IPS-18a (cell line): ENCODE measurements at regions not wholly inside any gene's neighbourhood (a gene's known extent, or its start where the extent isn't known, plus 50 kb on each side); places are given as distances from the start of the nearest gene placed in this dataset.

Experiments used
- H3K27ac ChIP-seq: one replicate; pipeline ENCODE4 v1.5.1; 2013; ENCODE audit warnings: low read length
- H3K27me3 ChIP-seq: one replicate; pipeline ENCODE4 v1.6.1; 2013; ENCODE audit warnings: mild to moderate bottlenecking, low read length; ENCODE audit not compliant: control insufficient read depth, insufficient read depth
- H3K36me3 ChIP-seq: one replicate; pipeline ENCODE4 v1.6.1; 2013; ENCODE audit warnings: low read depth, low read length; ENCODE audit not compliant: control insufficient read depth
- H3K4me1 ChIP-seq: one replicate; pipeline ENCODE4 v1.6.1; 2013; ENCODE audit warnings: low read depth, low read length; ENCODE audit not compliant: control insufficient read depth
- H3K4me3 ChIP-seq: one replicate; pipeline ENCODE4 v1.5.1; 2013; ENCODE audit warnings: low read length
- H3K9ac ChIP-seq: one replicate; pipeline ENCODE4 v1.6.1; 2013; ENCODE audit warnings: mild to moderate bottlenecking, low read length, moderate library complexity
- H3K9me3 ChIP-seq: one replicate; pipeline ENCODE4 v1.6.1; 2013; ENCODE audit warnings: low read depth, low read length; ENCODE audit not compliant: control insufficient read depth

- Histone ChIP-seq H3K9me3 (no peaks in the 10 kb centered on the region), H3K4me1 (peaks cover 9% of the 10 kb centered on the region), H3K9ac (no peak overlapping the region), H3K27ac (no peak overlapping the region), H3K4me3 (no peak overlapping the region), H3K36me3 (no peaks in the 10 kb centered on the region), H3K27me3 (no peaks in the 10 kb centered on the region)
These were observed 134.6 kb upstream of the MGMT start for GRCh38 chr10:129332476-129332875.

DNA sequence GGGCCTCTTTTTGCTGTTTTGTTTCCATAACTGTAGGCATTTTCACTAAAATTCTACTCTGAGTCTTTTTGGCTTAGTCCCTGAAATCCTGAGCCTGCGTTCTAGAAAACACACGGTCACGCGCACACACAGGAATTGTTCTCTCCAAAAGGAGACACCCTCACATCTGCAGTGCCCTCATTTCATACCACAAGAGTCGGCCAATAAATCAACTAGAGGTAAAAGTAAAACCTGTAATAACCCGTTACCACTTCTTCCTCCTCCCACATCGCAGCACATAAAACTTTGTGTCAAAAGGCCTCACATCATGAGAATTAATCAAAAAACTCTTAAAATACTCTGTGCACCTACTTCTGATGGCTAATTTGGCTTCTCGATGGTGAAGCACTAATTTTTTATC, 133.3 kb upstream of the MGMT start:
- Histone ChIP-seq H3K9ac (no peak overlapping the region), H3K27ac (no peak overlapping the region), H3K9me3 (no peaks in the 10 kb centered on the region), H3K36me3 (no peaks in the 10 kb centered on the region), H3K4me1 (peaks cover 9% of the 10 kb centered on the region), H3K27me3 (no peaks in the 10 kb centered on the region), H3K4me3 (no peak overlapping the region)

GRCh38 chr10:129334266-129334665, 132.8 kb upstream of the MGMT start:
- Histone ChIP-seq H3K27me3 (no peaks in the 10 kb centered on the region), H3K9ac (no peak overlapping the region), H3K36me3 (no peaks in the 10 kb centered on the region), H3K27ac (no peak overlapping the region), H3K4me1 (peaks cover 9% of the 10 kb centered on the region), H3K4me3 (no peak overlapping the region), H3K9me3 (no peaks in the 10 kb centered on the region)

DNA sequence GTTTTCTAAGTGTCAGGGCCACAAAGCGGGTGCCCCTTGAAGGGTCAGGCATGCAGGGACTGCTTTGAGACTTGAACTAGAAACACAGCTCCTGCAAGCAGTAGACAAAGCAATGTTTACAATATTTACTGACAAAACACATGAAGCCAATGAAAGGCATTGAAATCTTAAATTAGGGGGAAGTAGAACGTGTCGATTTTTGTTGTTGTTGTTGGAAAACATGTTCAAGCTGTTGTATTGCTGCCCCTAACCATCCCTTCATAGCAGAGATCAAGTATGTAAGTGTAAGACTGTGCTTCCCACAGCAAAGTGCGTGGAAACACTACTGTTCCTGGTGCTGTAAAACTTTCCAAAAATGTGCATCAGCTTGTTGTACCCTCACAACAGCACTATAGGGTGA, 131.6 kb upstream of the MGMT start:
- no peak overlapping the region for H3K27ac ChIP-seq
- peaks cover 6% of the 10 kb centered on the region for H3K4me1 ChIP-seq
- no peak overlapping the region for H3K4me3 ChIP-seq
- H3K27me3 ChIP-seq = no peaks in the 10 kb centered on the region
- no peaks in the 10 kb centered on the region for H3K36me3 ChIP-seq
- no peak overlapping the region for H3K9ac ChIP-seq
- H3K9me3 ChIP-seq = no peaks in the 10 kb centered on the region

GRCh38 chr10:129335942-129336341, 131.1 kb upstream of the MGMT start:
- Histone ChIP-seq H3K4me3 (no peak overlapping the region), H3K27me3 (no peaks in the 10 kb centered on the region), H3K9ac (no peak overlapping the region), H3K9me3 (no peaks in the 10 kb centered on the region), H3K4me1 (peaks cover 3% of the 10 kb centered on the region), H3K27ac (no peak overlapping the region), H3K36me3 (no peaks in the 10 kb centered on the region)

DNA sequence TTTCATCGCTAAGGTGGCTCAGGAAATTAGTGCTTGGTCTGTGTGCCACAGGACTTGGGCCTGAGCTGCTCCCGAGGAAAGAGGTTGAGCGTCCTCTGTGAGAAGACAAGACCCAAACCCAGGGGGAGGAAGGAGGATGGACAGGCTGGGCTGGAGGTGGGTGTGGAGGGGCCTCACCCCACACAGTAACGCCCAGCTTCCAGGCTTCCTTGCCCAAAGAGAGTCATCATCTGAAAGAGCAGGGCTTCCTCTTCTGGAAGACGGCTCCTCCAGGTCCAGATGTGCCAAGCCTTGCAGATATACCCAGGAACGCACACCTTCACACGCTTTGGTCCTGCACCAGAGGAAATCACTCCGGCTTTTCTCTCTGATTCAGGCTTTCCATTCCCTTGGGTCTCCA, 127.8 kb upstream of the MGMT start:
- Histone ChIP-seq H3K36me3 (no peaks in the 10 kb centered on the region), H3K27ac (no peak overlapping the region), H3K27me3 (no peaks in the 10 kb centered on the region), H3K9me3 (no peaks in the 10 kb centered on the region), H3K4me1 (no peaks in the 10 kb centered on the region), H3K4me3 (no peak overlapping the region), H3K9ac (no peak overlapping the region)

- no peaks in the 10 kb centered on the region for H3K27me3 ChIP-seq
- H3K4me3 ChIP-seq = no peak overlapping the region
- no peaks in the 10 kb centered on the region for H3K9me3 ChIP-seq
- H3K4me1 ChIP-seq = no peaks in the 10 kb centered on the region
- H3K27ac ChIP-seq = no peak overlapping the region
- H3K36me3 ChIP-seq = no peaks in the 10 kb centered on the region
- no peak overlapping the region for H3K9ac ChIP-seq
These were observed 127.2 kb upstream of the MGMT start for GRCh38 chr10:129339841-129340240.

DNA sequence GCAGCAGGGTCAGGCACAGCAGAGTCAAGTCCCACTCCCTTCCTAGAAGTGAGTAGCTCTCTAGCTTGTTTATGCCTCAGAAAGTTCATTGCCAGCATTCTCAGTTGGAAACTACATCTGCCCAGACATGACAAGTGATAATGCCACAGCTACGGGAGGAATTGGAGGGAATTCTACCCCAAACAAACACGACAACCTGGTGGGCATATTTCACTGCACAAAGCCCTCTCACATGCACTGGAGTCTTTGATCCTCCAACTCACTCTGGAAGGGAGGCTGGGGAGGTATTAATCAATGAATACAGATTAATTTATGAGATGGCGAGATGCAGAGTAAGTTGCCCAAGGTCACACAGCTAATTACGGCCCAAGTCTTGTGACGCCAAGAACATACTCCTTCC, 126.0 kb upstream of the MGMT start:
- Histone ChIP-seq H3K9me3 (no peaks in the 10 kb centered on the region), H3K4me3 (no peak overlapping the region), H3K27me3 (no peaks in the 10 kb centered on the region), H3K4me1 (no peaks in the 10 kb centered on the region), H3K27ac (no peak overlapping the region), H3K36me3 (no peaks in the 10 kb centered on the region), H3K9ac (no peak overlapping the region)

- H3K9me3 ChIP-seq = no peaks in the 10 kb centered on the region
- no peak overlapping the region for H3K4me3 ChIP-seq
- H3K36me3 ChIP-seq = no peaks in the 10 kb centered on the region
- no peak overlapping the region for H3K9ac ChIP-seq
- H3K27me3 ChIP-seq = no peaks in the 10 kb centered on the region
- no peaks in the 10 kb centered on the region for H3K4me1 ChIP-seq
- H3K27ac ChIP-seq = no peak overlapping the region
These were observed 124.7 kb upstream of the MGMT start for GRCh38 chr10:129342385-129342784.

DNA sequence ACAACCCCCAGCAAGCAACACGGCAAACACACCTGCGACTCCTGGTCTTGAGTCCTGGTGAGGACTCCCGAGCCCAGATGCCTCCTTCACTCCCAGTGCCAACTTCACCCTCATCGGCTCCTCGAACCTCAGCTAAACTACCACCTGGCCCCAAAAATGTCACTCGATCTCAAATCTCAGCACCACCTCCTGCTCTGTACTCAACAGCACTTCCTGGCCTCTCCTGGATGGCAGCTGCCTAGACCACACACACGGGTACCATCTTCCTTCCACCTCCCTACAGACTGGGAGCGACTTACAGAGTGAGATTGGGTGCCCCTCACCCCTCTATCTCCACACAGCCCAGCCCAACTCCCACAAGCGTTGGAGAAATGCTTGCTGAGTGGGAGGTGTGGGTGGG, 123.9 kb upstream of the MGMT start:
- no peaks in the 10 kb centered on the region for H3K36me3 ChIP-seq
- H3K9ac ChIP-seq = no peak overlapping the region
- no peaks in the 10 kb centered on the region for H3K4me1 ChIP-seq
- no peak overlapping the region for H3K27ac ChIP-seq
- H3K9me3 ChIP-seq = no peaks in the 10 kb centered on the region
- no peaks in the 10 kb centered on the region for H3K27me3 ChIP-seq
- H3K4me3 ChIP-seq = no peak overlapping the region

- no peaks in the 10 kb centered on the region for H3K4me1 ChIP-seq
- no peaks in the 10 kb centered on the region for H3K9me3 ChIP-seq
- no peaks in the 10 kb centered on the region for H3K27me3 ChIP-seq
These were observed 122.9 kb upstream of the MGMT start for GRCh38 chr10:129344103-129344502.

GRCh38 chr10:129344731-129345355, 122.2 kb upstream of the MGMT start:
- no peaks in the 10 kb centered on the region for H3K4me1 ChIP-seq
- H3K9ac ChIP-seq = no peak overlapping the region
- no peaks in the 10 kb centered on the region for H3K36me3 ChIP-seq
- H3K4me3 ChIP-seq = no peak overlapping the region
- H3K9me3 ChIP-seq = no peaks in the 10 kb centered on the region
- H3K27ac ChIP-seq = no peak overlapping the region
- no peaks in the 10 kb centered on the region for H3K27me3 ChIP-seq

More at GRCh38 chr10:129344103-129344502, 122.9 kb upstream of the MGMT start:
- no peak overlapping the region for H3K9ac ChIP-seq
- no peaks in the 10 kb centered on the region for H3K36me3 ChIP-seq
- no peak overlapping the region for H3K4me3 ChIP-seq
- no peak overlapping the region for H3K27ac ChIP-seq
